Gastroesophageal sphincter (tissue), 3 donors: ENCODE measurements at regions not wholly inside any gene's neighbourhood (a gene's known extent, or its start where the extent isn't known, plus 50 kb on each side); places are given as distances from the start of the nearest gene placed in this dataset.

Source experiments
- POLR2A ChIP-seq, 2 donors: fragments of 450-650 bp; IDR thresholded peaks; one replicate each; pipeline ENCODE4 v1.6.1; 2017; ENCODE audit warnings: antibody characterized with exemption in 2 of 2, mild to moderate bottlenecking in 2 of 2, moderate library complexity in 1 of 2
- POLR2AphosphoS5 ChIP-seq: sonication (generic); formaldehyde crosslinking; IDR thresholded peaks from one replicate; pipeline ENCODE4 v1.6.1; 2017; ENCODE audit warnings: antibody characterized with exemption
- TF ChIP-seq, protein P1 (sequence below), 4 experiments: fragments of 200-600 bp in 2 of 4; fragments of 450-650 bp in 2 of 4; sonication (generic) in 1 of 4; IDR thresholded peaks; one replicate each; pipeline ENCODE4 v1.5.1; 2017 to 2019; ENCODE audit warnings: antibody characterized with exemption in 4 of 4, mild to moderate bottlenecking in 2 of 4, moderate library complexity in 2 of 4

DNA sequence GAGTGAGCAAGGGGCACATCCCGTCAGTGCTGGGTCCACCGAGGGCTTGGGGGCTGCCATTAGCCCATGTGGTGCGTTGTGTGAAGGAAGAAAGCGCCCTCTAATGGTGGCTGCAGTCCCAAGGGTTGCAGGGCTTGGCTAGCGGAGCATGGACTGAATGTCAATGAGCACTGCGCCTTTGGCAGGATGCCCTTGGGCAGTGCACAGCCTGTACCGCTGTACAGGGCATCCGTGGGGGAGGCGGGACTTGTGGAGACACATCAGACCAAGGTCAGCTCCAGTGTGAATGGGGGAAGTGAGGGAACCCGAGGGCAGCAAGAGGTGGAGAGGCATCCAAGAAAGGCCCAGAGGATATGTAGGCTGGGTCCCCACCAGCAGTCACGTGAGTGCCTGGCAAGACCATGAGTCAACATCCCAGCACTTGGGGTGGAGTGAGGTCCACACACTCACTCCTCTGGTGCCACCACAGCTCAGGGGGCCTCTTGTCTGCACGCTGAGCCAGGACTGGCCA lies 75.5 kb upstream of the MED9 start:
- TF ChIP-seq, protein P1, sequence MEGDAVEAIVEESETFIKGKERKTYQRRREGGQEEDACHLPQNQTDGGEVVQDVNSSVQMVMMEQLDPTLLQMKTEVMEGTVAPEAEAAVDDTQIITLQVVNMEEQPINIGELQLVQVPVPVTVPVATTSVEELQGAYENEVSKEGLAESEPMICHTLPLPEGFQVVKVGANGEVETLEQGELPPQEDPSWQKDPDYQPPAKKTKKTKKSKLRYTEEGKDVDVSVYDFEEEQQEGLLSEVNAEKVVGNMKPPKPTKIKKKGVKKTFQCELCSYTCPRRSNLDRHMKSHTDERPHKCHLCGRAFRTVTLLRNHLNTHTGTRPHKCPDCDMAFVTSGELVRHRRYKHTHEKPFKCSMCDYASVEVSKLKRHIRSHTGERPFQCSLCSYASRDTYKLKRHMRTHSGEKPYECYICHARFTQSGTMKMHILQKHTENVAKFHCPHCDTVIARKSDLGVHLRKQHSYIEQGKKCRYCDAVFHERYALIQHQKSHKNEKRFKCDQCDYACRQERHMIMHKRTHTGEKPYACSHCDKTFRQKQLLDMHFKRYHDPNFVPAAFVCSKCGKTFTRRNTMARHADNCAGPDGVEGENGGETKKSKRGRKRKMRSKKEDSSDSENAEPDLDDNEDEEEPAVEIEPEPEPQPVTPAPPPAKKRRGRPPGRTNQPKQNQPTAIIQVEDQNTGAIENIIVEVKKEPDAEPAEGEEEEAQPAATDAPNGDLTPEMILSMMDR (IDR thresholded peaks at IDR 0.05): no peak
- TF ChIP-seq POLR2AphosphoS5 (no peak), POLR2A (IDR thresholded peaks at IDR 0.05) (no peak)
